ENCODE measurements at regions not wholly inside any gene's neighbourhood (a gene's known extent, or its start where the extent isn't known, plus 50 kb on each side); places are given as distances from the start of the nearest gene placed in this dataset.
A peak's percentile ranks its signal among the peaks of the same experiment; 100 is the strongest.

DNA sequence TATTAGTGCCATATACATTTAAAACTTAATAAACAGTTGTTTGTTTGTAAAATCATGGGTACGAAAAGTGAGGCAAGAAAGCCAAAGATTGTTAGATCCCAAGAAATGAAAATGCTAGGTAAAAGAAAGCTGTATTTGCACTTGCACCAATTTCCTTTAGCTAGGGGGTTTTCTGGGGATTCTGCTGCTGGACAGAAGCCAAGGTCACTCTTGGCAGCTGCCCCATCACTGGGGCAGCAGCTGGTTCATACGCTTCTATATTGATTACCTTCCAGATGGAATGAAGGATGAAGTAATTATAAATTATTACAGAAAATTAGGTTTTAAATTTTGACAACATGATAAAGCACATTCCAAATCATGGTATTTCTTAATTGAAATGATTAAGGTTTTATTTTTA lies 127.4 kb downstream of the SLITRK5 start:
- Histone ChIP-seq H3K27ac (no peak overlapping the region), H3K4me3 (no peak overlapping the region), H3K4me1 (no peaks in the 10 kb centered on the region), H3K27me3 (no peaks in the 10 kb centered on the region), H3K36me3 (no peaks in the 10 kb centered on the region), H3K9me3 (no peaks in the 10 kb centered on the region)
- TF ChIP-seq POLR2AphosphoS5 (IDR thresholded peaks at IDR 0.05), result no peak
- TF ChIP-seq, protein P1, sequence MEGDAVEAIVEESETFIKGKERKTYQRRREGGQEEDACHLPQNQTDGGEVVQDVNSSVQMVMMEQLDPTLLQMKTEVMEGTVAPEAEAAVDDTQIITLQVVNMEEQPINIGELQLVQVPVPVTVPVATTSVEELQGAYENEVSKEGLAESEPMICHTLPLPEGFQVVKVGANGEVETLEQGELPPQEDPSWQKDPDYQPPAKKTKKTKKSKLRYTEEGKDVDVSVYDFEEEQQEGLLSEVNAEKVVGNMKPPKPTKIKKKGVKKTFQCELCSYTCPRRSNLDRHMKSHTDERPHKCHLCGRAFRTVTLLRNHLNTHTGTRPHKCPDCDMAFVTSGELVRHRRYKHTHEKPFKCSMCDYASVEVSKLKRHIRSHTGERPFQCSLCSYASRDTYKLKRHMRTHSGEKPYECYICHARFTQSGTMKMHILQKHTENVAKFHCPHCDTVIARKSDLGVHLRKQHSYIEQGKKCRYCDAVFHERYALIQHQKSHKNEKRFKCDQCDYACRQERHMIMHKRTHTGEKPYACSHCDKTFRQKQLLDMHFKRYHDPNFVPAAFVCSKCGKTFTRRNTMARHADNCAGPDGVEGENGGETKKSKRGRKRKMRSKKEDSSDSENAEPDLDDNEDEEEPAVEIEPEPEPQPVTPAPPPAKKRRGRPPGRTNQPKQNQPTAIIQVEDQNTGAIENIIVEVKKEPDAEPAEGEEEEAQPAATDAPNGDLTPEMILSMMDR (IDR thresholded peaks at IDR 0.05), result no peak
- TF ChIP-seq EP300 (IDR thresholded peaks at IDR 0.05; ENCODE audit: low read depth), result no peak
- TF ChIP-seq POLR2A (IDR thresholded peaks at IDR 0.05), result no peak
- in situ Hi-C loops (cut with MboI; ENCODE audit: low pct_ligation_motif_present in 1 of 4, low pct_unique_long_range_greater_than_20kb in 1 of 4, low sequenced_read_pairs in 3 of 4), result no loop called here
- 68 to 73% methylated on average over 2 of the region's 2 CpGs for WGBS, 2 donors (ENCODE audit: low coverage in 1 of 2)
- intact Hi-C loops (cut with DNase I; ENCODE audit: low total_unique reads), result no loop called here
- no peak for DNase-seq

DNA sequence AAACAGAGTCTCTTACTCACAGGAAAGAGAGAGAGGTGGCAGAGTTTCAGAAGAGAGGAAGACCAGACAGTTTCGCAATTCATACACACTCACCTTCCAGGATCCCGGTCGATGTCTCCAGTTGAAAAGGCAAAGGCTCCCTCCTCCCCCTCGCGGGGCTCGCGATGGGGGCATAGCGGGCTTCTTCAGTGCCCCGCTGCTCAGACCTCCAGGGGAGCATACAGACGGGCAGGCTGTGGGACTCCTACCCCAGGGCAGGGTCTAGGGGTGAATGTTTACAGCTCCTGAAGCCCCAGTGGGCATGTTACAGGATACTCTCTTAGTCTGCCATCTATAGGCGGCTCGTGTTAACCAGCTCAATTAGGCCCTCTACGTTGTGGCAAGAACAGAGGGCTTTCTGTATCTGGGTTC lies 139.2 kb downstream of the SLITRK5 start:
- TF ChIP-seq POLR2A (IDR thresholded peaks at IDR 0.05) (no peak), EP300 (IDR thresholded peaks at IDR 0.05; ENCODE audit: low read depth) (no peak), POLR2AphosphoS5 (IDR thresholded peaks at IDR 0.05) (no peak)
- TF ChIP-seq, protein P1 (IDR thresholded peaks at IDR 0.05), result no peak
- WGBS, 2 donors (ENCODE audit: low coverage in 1 of 2), result 58 to 59% methylated on average over 6 to 13 of the region's 13 CpGs
- peak overlapping the region in 1 of 4 donors; percentile 4 for H3K27ac ChIP-seq
- no peaks in the 10 kb centered on the region for H3K4me1 ChIP-seq
- no peak for DNase-seq
- no peaks in the 10 kb centered on the region for H3K9me3 ChIP-seq
- in situ Hi-C loops (cut with MboI; ENCODE audit: low pct_ligation_motif_present in 1 of 4, low pct_unique_long_range_greater_than_20kb in 1 of 4, low sequenced_read_pairs in 3 of 4) (no loop called here), intact Hi-C loops (cut with DNase I; ENCODE audit: low total_unique reads) (no loop called here)
- H3K27me3 ChIP-seq, result no peaks in the 10 kb centered on the region
- H3K4me3 ChIP-seq, result peak overlapping the region in 1 of 4 donors; percentile 12
- no peaks in the 10 kb centered on the region for H3K36me3 ChIP-seq

DNA sequence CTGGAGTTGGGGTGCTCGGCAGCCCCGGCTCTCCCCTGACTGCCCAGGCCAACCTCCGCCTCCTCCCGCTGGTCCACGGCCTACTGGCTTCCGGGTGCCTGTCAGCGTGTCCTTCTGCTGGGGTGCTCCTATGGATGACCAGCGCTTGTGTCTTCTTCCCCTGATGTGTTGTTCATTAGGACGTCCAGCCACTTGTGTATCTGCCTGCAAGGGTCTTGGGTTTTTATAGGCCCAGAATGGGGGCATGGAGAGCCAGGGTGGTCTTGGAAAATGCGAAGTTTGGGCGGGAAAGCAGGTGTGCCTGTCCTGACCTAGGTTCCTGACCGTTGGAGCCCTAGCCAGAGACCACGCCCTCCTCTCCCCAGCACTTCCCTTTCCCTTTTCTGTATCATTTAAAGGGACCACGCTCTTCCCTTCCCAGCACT lies 139.8 kb downstream of the SLITRK5 start:
- H3K27ac ChIP-seq, result peak overlapping the region in 1 of 4 donors; percentile 4
- no peaks in the 10 kb centered on the region for H3K9me3 ChIP-seq
- no peaks in the 10 kb centered on the region for H3K4me1 ChIP-seq
- DNase-seq, result no peak
- 82 to 96% methylated on average over 3 to 14 of the region's 14 CpGs for WGBS, 2 donors (ENCODE audit: low coverage in 1 of 2)
- intact Hi-C loops (cut with DNase I; ENCODE audit: low total_unique reads) (no loop called here), in situ Hi-C loops (cut with MboI; ENCODE audit: low pct_ligation_motif_present in 1 of 4, low pct_unique_long_range_greater_than_20kb in 1 of 4, low sequenced_read_pairs in 3 of 4) (no loop called here)
- peak overlapping the region in 1 of 4 donors; percentile 12 for H3K4me3 ChIP-seq
- no peak for TF ChIP-seq POLR2AphosphoS5 (IDR thresholded peaks at IDR 0.05)
- TF ChIP-seq EP300 (IDR thresholded peaks at IDR 0.05; ENCODE audit: low read depth), result no peak
- TF ChIP-seq, protein P1 (IDR thresholded peaks at IDR 0.05), result no peak
- no peak for TF ChIP-seq POLR2A (IDR thresholded peaks at IDR 0.05)
- H3K27me3 ChIP-seq, result no peaks in the 10 kb centered on the region
- no peaks in the 10 kb centered on the region for H3K36me3 ChIP-seq

DNA sequence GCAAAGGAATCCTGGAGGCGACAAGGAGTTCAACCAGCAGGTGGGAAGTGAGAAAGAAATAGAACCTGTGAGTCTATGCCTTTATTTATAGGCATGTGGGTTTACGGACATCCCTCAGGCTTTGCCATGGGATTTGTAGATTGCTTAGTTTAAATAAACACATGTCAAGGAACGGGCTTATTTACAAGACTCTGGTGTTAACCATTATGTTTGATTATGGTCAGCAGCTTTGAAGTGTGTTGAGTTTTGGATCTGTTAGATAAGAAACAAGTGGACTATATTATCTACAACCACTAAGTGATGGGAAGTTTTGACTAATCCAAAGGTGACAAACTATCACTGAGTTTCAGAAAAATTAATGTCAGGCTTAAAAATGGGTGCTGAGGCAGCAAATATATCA lies 143.2 kb downstream of the SLITRK5 start:
- Histone ChIP-seq H3K4me1 (no peaks in the 10 kb centered on the region), H3K36me3 (no peaks in the 10 kb centered on the region), H3K9me3 (no peaks in the 10 kb centered on the region), H3K27ac (no peak overlapping the region), H3K4me3 (no peak overlapping the region), H3K27me3 (no peaks in the 10 kb centered on the region)
- TF ChIP-seq EP300 (IDR thresholded peaks at IDR 0.05; ENCODE audit: low read depth) (no peak), POLR2A (IDR thresholded peaks at IDR 0.05) (no peak), POLR2AphosphoS5 (IDR thresholded peaks at IDR 0.05) (no peak)
- TF ChIP-seq, protein P1 (IDR thresholded peaks at IDR 0.05), result no peak
- in situ Hi-C loops (cut with MboI; ENCODE audit: low pct_ligation_motif_present in 1 of 4, low pct_unique_long_range_greater_than_20kb in 1 of 4, low sequenced_read_pairs in 3 of 4), result no loop called here
- intact Hi-C loops (cut with DNase I; ENCODE audit: low total_unique reads), result no loop called here
- WGBS, 2 donors (ENCODE audit: low coverage in 1 of 2), result 42 to 52% methylated on average over 2 to 3 of the region's 3 CpGs
- no peak for DNase-seq
